ENCODE measurements at regions not wholly inside any gene's neighbourhood (a gene's known extent, or its start where the extent isn't known, plus 50 kb on each side); places are given as distances from the start of the nearest gene placed in this dataset.
"Not testable (repeated sequence)": the region's sequence is repeated elsewhere in the genome, so short reads cannot be mapped to it uniquely, and the experiment has no call there.

DNA sequence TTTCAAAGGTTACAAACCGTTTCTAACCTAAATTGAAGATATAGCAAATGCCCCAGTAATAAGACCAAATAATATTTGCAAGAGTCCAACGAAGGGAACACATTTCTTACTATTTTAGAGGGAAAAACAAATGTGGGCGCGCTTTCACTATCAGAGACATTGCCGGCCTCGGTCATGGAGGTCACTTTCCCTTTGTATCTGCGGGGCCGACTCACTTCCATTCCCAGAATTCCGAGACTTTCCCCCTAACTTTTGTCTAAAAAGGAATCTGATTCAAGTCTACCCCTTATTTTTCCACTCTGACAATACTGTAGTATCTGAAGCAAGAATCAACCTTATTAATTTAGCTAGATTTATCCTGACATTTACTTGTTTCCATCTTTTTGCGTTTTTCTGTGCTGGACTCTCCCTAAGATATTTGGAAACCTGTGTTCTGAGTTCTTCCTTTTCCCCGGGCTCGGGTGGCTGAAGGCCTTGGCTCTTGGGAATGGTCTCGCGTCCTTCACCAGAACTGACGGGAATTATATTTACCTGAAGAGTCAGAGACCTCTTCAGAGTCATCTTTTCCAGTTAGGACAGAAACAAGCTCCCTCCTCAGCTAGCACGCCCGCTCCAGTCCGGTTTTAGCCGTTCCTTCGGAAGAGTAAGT is 71.8 kb upstream of the ZNF184 start:
- H3K4me1 Mint-ChIP-seq (ENCODE audit: low read depth): peaks cover 8% of the 10 kb centered on the region
- H3K4me3 Mint-ChIP-seq: no peak overlapping the region
- H3K9me3 Mint-ChIP-seq: peaks cover 9% of the 10 kb centered on the region
- intact Hi-C loops (cut with micrococcal nuclease): no loop called here
- no peak overlapping the region for H3K27ac Mint-ChIP-seq
- H3K36me3 Mint-ChIP-seq (ENCODE audit: low read depth): no peaks in the 10 kb centered on the region
- H3K27me3 Mint-ChIP-seq: peaks cover 89% of the 10 kb centered on the region

GRCh38 chr6:27544135-27544534 is 71.2 kb upstream of the ZNF184 start:
- H3K9me3 Mint-ChIP-seq; H3K27ac Mint-ChIP-seq; intact Hi-C loops (cut with micrococcal nuclease); H3K36me3 Mint-ChIP-seq (ENCODE audit: low read depth); H3K4me3 Mint-ChIP-seq; H3K4me1 Mint-ChIP-seq (ENCODE audit: low read depth): not testable (repeated sequence)
- H3K27me3 Mint-ChIP-seq: peaks cover 90% of the 10 kb centered on the region

DNA sequence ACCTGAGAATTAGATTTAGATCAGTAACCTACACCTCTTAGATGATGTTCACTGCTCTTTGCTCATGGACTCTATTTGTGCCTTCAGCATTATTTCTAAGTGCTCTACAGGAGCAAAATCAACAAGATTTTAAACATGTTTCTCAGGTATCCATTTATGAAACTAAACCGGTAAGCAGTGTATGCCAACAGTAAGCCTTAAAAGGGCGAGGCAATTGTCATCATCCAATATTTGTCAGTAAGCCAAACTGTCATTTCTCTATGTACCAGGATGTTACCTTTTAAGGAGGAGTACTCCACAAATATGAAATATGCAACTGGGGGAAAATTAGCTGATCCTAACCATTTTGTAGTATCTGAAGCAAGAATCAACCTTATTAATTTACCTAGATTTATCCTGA is 69.6 kb upstream of the ZNF184 start:
- no peaks in the 10 kb centered on the region for H3K36me3 Mint-ChIP-seq (ENCODE audit: low read depth)
- intact Hi-C loops (cut with micrococcal nuclease): no loop called here
- peaks cover 89% of the 10 kb centered on the region for H3K27me3 Mint-ChIP-seq
- no peak overlapping the region for H3K4me3 Mint-ChIP-seq
- H3K9me3 Mint-ChIP-seq: peaks cover 9% of the 10 kb centered on the region
- H3K4me1 Mint-ChIP-seq (ENCODE audit: low read depth): peaks cover 8% of the 10 kb centered on the region
- H3K27ac Mint-ChIP-seq: no peak overlapping the region

DNA sequence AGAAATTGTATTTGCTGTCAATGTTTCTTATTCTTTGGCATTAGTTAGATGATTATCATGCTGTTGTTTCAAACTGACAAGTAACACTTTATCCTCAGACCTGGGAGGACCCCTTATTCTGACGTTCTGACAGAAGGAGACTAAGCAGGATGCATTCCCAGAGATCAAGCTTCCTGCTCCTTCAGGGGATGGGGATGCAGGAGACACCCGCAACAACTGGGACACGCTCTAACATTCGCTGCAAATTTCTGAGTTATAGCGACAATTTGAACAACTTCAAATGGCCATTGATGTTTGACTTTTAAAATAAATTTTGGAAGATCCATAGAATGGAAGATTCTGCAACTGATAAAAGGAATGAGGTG is 69.0 kb upstream of the ZNF184 start:
- H3K9me3 Mint-ChIP-seq: peaks cover 3% of the 10 kb centered on the region
- peaks cover 8% of the 10 kb centered on the region for H3K4me1 Mint-ChIP-seq (ENCODE audit: low read depth)
- H3K4me3 Mint-ChIP-seq: no peak overlapping the region
- H3K27me3 Mint-ChIP-seq: peaks cover 86% of the 10 kb centered on the region
- no peak overlapping the region for H3K27ac Mint-ChIP-seq
- intact Hi-C loops (cut with micrococcal nuclease): no loop called here
- no peaks in the 10 kb centered on the region for H3K36me3 Mint-ChIP-seq (ENCODE audit: low read depth)

GRCh38 chr6:27541212-27541932 is 68.5 kb upstream of the ZNF184 start:
- Mint-ChIP-seq H3K36me3 (ENCODE audit: low read depth) (no peaks in the 10 kb centered on the region), H3K4me3 (no peak overlapping the region), H3K9me3 (no peaks in the 10 kb centered on the region), H3K27me3 (peaks cover 80% of the 10 kb centered on the region), H3K27ac (no peak overlapping the region), H3K4me1 (ENCODE audit: low read depth) (peaks cover 8% of the 10 kb centered on the region)
- intact Hi-C loops (cut with micrococcal nuclease): no loop called here

DNA sequence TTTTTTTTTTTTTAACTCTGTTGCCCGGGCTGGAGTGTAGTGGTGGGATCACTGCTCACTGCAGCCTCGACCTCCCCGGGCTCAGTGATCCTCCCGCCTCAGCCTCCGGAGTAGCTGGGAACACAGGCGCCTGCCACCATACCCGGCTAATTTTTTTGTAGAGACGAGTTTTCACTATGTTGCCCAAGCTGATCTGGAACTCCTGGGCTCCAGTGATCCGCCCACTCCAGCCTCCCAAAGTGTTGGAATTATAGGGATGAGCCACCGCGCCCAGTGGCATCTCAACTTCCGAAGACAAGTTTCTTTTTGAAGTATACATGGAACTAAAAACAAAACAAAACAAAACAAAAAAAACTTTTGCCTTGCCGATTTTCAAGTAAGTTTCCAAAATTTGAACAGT is 66.6 kb upstream of the ZNF184 start:
- peaks cover under 1% of the 10 kb centered on the region for H3K4me1 Mint-ChIP-seq (ENCODE audit: low read depth)
- H3K36me3 Mint-ChIP-seq (ENCODE audit: low read depth): no peaks in the 10 kb centered on the region
- no peak overlapping the region for H3K4me3 Mint-ChIP-seq
- H3K9me3 Mint-ChIP-seq: no peaks in the 10 kb centered on the region
- H3K27me3 Mint-ChIP-seq: peaks cover 70% of the 10 kb centered on the region
- intact Hi-C loops (cut with micrococcal nuclease): no loop called here
- H3K27ac Mint-ChIP-seq: no peak overlapping the region

GRCh38 chr6:27532820-27533538 is 60.1 kb upstream of the ZNF184 start:
- Mint-ChIP-seq H3K4me1 (ENCODE audit: low read depth) (no peaks in the 10 kb centered on the region), H3K27ac (no peak overlapping the region), H3K27me3 (peaks cover 45% of the 10 kb centered on the region), H3K9me3 (no peaks in the 10 kb centered on the region), H3K4me3 (no peak overlapping the region), H3K36me3 (ENCODE audit: low read depth) (no peaks in the 10 kb centered on the region)
- intact Hi-C loops (cut with micrococcal nuclease): no loop called here

GRCh38 chr6:27531772-27532459 is 59.0 kb upstream of the ZNF184 start:
- no peaks in the 10 kb centered on the region for H3K9me3 Mint-ChIP-seq
- intact Hi-C loops (cut with micrococcal nuclease): no loop called here
- H3K4me3 Mint-ChIP-seq: no peak overlapping the region
- H3K27me3 Mint-ChIP-seq: peaks cover 39% of the 10 kb centered on the region
- H3K36me3 Mint-ChIP-seq (ENCODE audit: low read depth): no peaks in the 10 kb centered on the region
- H3K4me1 Mint-ChIP-seq (ENCODE audit: low read depth): no peaks in the 10 kb centered on the region
- no peak overlapping the region for H3K27ac Mint-ChIP-seq

DNA sequence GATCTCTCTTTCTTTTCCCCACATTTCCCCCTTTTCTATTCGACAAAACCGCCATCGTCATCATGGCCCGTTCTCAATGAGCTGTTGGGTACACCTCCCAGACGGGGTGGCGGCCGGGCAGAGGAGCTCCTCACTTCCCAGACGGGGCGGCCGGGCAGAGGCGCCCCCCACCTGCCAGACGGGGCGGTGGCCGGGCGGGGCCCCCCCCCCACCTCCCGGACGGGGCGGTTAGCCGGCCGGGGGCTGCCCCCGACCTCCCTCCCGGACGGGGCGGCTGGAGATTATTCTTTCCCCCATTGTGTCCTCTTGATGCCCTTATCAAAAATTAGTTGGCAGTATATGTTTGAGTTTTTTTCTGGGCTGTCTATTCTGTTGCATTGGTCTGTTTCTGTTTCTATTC is 56.9 kb upstream of the ZNF184 start:
- H3K4me1 Mint-ChIP-seq (ENCODE audit: low read depth); intact Hi-C loops (cut with micrococcal nuclease); H3K27ac Mint-ChIP-seq; H3K9me3 Mint-ChIP-seq; H3K4me3 Mint-ChIP-seq; H3K36me3 Mint-ChIP-seq (ENCODE audit: low read depth): not testable (repeated sequence)
- peaks cover 33% of the 10 kb centered on the region for H3K27me3 Mint-ChIP-seq

GRCh38 chr6:27528714-27529113 is 55.8 kb upstream of the ZNF184 start:
- Mint-ChIP-seq H3K36me3 (ENCODE audit: low read depth) (no peaks in the 10 kb centered on the region), H3K4me3 (no peak overlapping the region), H3K9me3 (no peaks in the 10 kb centered on the region), H3K27me3 (peaks cover 31% of the 10 kb centered on the region), H3K4me1 (ENCODE audit: low read depth) (no peaks in the 10 kb centered on the region), H3K27ac (no peak overlapping the region)
- intact Hi-C loops (cut with micrococcal nuclease): no loop called here
